HEK293 (cell line): ENCODE measurements at regions not wholly inside any gene's neighbourhood (a gene's known extent, or its start where the extent isn't known, plus 50 kb on each side); places are given as distances from the start of the nearest gene placed in this dataset.

ENCODE experiments used
- CTCF ChIA-PET: fragments of 350-600 bp; formaldehyde crosslinking; extraction: SDS; loops from one replicate; lab custom pipeline; 2021; ENCODE audit warnings: antibody characterized with exemption; lab: Yijun Ruan, JAX
- POLR2A ChIA-PET: fragments of 300-600 bp; formaldehyde crosslinking; extraction: SDS; loops from one replicate; lab custom pipeline; 2020; ENCODE audit warnings: antibody characterized with exemption, inconsistent platforms; lab: Yijun Ruan, JAX
- H3K27ac ChIP-seq: fragments of 200-500 bp; sonication (Bioruptor generic); 2 replicates; pipeline ENCODE4 v1.5.1; 2014; ENCODE audit warnings: low read depth, low read length, control low read depth, inconsistent platforms; ENCODE audit errors: extremely low read depth
- H3K36me3 ChIP-seq, 2 experiments: fragments of 200-500 bp in 1 of 2; sonication (Bioruptor generic) in 1 of 2; 1 replicate in 1 of 2; 2 replicates in 1 of 2; pipeline ENCODE4 v1.5.1; 2014 to 2017; ENCODE audit warnings: inconsistent platforms in 2 of 2, low read length in 2 of 2; ENCODE audit not compliant: control insufficient read depth in 2 of 2, insufficient read depth in 1 of 2
- H3K4me1 ChIP-seq: fragments of 200-500 bp; sonication (Bioruptor generic); 2 replicates; pipeline ENCODE4 v1.5.1; 2014; ENCODE audit warnings: mild to moderate bottlenecking, low read length, inconsistent platforms; ENCODE audit not compliant: control insufficient read depth, insufficient read depth
- H3K4me3 ChIP-seq: 2 replicates; pipeline ENCODE4 v1.5.1; 2011; ENCODE audit warnings: low read depth, mild to moderate bottlenecking, control low read depth, low read length, moderate library complexity
- H3K9me3 ChIP-seq: fragments of 200-500 bp; sonication (Bioruptor generic); 2 replicates; pipeline ENCODE4 v1.5.1; 2014; ENCODE audit warnings: low read depth, low read length, inconsistent platforms; ENCODE audit not compliant: control insufficient read depth, insufficient read depth
- GLI4 ChIP-seq: fragments of 450-650 bp; formaldehyde crosslinking; IDR thresholded peaks from 2 replicates; pipeline ENCODE4 v1.5.1; 2016; ENCODE audit warnings: missing biosample characterization, missing genetic modification characterization
- HOXA7 ChIP-seq: sonication (generic); formaldehyde crosslinking; IDR thresholded peaks from 2 replicates; pipeline ENCODE4 v1.8.1; 2022; ENCODE audit warnings: missing genetic modification reagents, borderline replicate concordance
- KLF1 ChIP-seq: fragments of 450-650 bp; formaldehyde crosslinking; IDR thresholded peaks from 2 replicates; pipeline ENCODE4 v1.5.1; 2016; ENCODE audit warnings: missing biosample characterization, missing genetic modification characterization
- MYNN ChIP-seq: fragments of 450-650 bp; formaldehyde crosslinking; IDR thresholded peaks from 2 replicates; pipeline ENCODE4 v1.5.1; 2016; ENCODE audit warnings: missing biosample characterization, missing genetic modification characterization, borderline replicate concordance
- PBX3 ChIP-seq: sonication (generic); formaldehyde crosslinking; IDR thresholded peaks from 2 replicates; pipeline ENCODE4 v1.8.1; 2022; ENCODE audit warnings: mild to moderate bottlenecking, moderate library complexity, missing genetic modification reagents
- ZBTB17 ChIP-seq: fragments of 450-650 bp; formaldehyde crosslinking; IDR thresholded peaks from 2 replicates; pipeline ENCODE4 v1.5.1; 2016; ENCODE audit warnings: missing biosample characterization, missing genetic modification characterization
- ZFP41 ChIP-seq: fragments of 450-650 bp; formaldehyde crosslinking; IDR thresholded peaks from 2 replicates; pipeline ENCODE4 v1.5.1; 2016; ENCODE audit warnings: missing biosample characterization, missing genetic modification characterization, borderline replicate concordance
- ZNF140 ChIP-seq: fragments of 450-650 bp; formaldehyde crosslinking; IDR thresholded peaks from 2 replicates; pipeline ENCODE4 v1.5.1; 2016; ENCODE audit warnings: missing biosample characterization, missing genetic modification characterization
- ZNF155 ChIP-seq: fragments of 450-650 bp; formaldehyde crosslinking; IDR thresholded peaks from 2 replicates; pipeline ENCODE4 v1.5.1; 2016; ENCODE audit warnings: missing biosample characterization, missing genetic modification characterization
- ZNF223 ChIP-seq: fragments of 450-650 bp; formaldehyde crosslinking; IDR thresholded peaks from 2 replicates; pipeline ENCODE4 v1.5.1; 2016; ENCODE audit warnings: missing biosample characterization, missing genetic modification characterization
- ZNF266 ChIP-seq: fragments of 450-650 bp; formaldehyde crosslinking; IDR thresholded peaks from 2 replicates; pipeline ENCODE4 v1.5.1; 2016; ENCODE audit warnings: missing biosample characterization, missing genetic modification characterization, low read depth
- ZNF274 ChIP-seq, 2 experiments: fragments of 200-500 bp in 1 of 2; fragments of 450-650 bp in 1 of 2; sonication (Bioruptor generic) in 1 of 2; formaldehyde crosslinking in 1 of 2; IDR thresholded peaks; 2 replicates each; pipeline versions ENCODE4 v1.5.1 to v1.6.1; 2014 to 2016; ENCODE audit warnings: borderline replicate concordance in 1 of 2, inconsistent platforms in 1 of 2, low read length in 1 of 2, missing biosample characterization in 1 of 2, missing genetic modification characterization in 1 of 2
- ZNF324 ChIP-seq: fragments of 450-650 bp; formaldehyde crosslinking; IDR thresholded peaks from 2 replicates; pipeline ENCODE4 v1.5.1; 2016; ENCODE audit warnings: missing biosample characterization, missing genetic modification characterization
- ZNF354C ChIP-seq: fragments of 450-650 bp; formaldehyde crosslinking; IDR thresholded peaks from 2 replicates; pipeline ENCODE4 v1.5.1; 2016; ENCODE audit warnings: missing biosample characterization, missing genetic modification characterization, low read depth, borderline replicate concordance
- ZNF404 ChIP-seq: fragments of 450-650 bp; formaldehyde crosslinking; IDR thresholded peaks from 2 replicates; pipeline ENCODE4 v1.5.1; 2017; ENCODE audit warnings: missing biosample characterization, missing genetic modification characterization
- ZNF560 ChIP-seq: fragments of 450-650 bp; formaldehyde crosslinking; IDR thresholded peaks from 2 replicates; pipeline ENCODE4 v1.5.1; 2017; ENCODE audit warnings: missing biosample characterization, missing genetic modification characterization, borderline replicate concordance
- ZNF596 ChIP-seq: fragments of 450-650 bp; IDR thresholded peaks from 2 replicates; pipeline ENCODE4 v1.5.0; 2018; ENCODE audit warnings: missing biosample characterization, mild to moderate bottlenecking, missing genetic modification characterization, moderate library complexity
- ZNF624 ChIP-seq: fragments of 450-650 bp; formaldehyde crosslinking; IDR thresholded peaks from 2 replicates; pipeline ENCODE4 v1.5.1; 2017; ENCODE audit warnings: missing biosample characterization, missing genetic modification characterization
- ZNF626 ChIP-seq: fragments of 450-650 bp; sonication (Bioruptor Pico); formaldehyde crosslinking; IDR thresholded peaks from 2 replicates; pipeline ENCODE4 v1.5.1; 2018; ENCODE audit warnings: missing biosample characterization, missing genetic modification characterization, inconsistent platforms
- ZNF629 ChIP-seq: fragments of 450-650 bp; formaldehyde crosslinking; IDR thresholded peaks from 2 replicates; pipeline ENCODE4 v1.5.1; 2017; ENCODE audit warnings: missing biosample characterization, missing genetic modification characterization
- ZNF658 ChIP-seq: fragments of 450-650 bp; formaldehyde crosslinking; IDR thresholded peaks from 2 replicates; pipeline ENCODE4; 2016; ENCODE audit warnings: missing biosample characterization, missing genetic modification characterization
- ZNF677 ChIP-seq: fragments of 450-650 bp; IDR thresholded peaks from 2 replicates; pipeline ENCODE4 v1.5.0; 2018; ENCODE audit warnings: missing biosample characterization, mild to moderate bottlenecking, missing genetic modification characterization, moderate library complexity
- ZNF830 ChIP-seq: fragments of 450-650 bp; IDR thresholded peaks from 2 replicates; pipeline ENCODE4 v1.5.0; 2018; ENCODE audit warnings: missing biosample characterization, missing genetic modification characterization, low read depth, mild to moderate bottlenecking, moderate library complexity

- TF ChIP-seq ZNF404 (tag by site-specific recombination), result no peak
- TF ChIP-seq KLF1 (tag by site-specific recombination), result no peak
- TF ChIP-seq ZNF830 (tag by site-specific recombination), result no peak
- no peak for TF ChIP-seq ZNF629 (tag by site-specific recombination)
- TF ChIP-seq ZNF324 (tag by site-specific recombination), result no peak
- no peak for TF ChIP-seq ZBTB17 (tag by site-specific recombination)
- TF ChIP-seq ZNF140, result no peak
- no peak for TF ChIP-seq GLI4 (tag by site-specific recombination)
- no peak for TF ChIP-seq ZNF596
- no peak for TF ChIP-seq ZNF626
- TF ChIP-seq MYNN (tag by site-specific recombination), result no peak
- no peak for TF ChIP-seq ZNF658 (tag by site-specific recombination)
- TF ChIP-seq ZNF624 (tag by site-specific recombination), result no peak
- TF ChIP-seq HOXA7 (CRISPR knock-in tag), result no peak
- no peak for TF ChIP-seq ZFP41
- no peak for TF ChIP-seq ZNF266 (tag by site-specific recombination)
- TF ChIP-seq ZNF155, result no peak
- TF ChIP-seq ZNF354C (tag by site-specific recombination), result no peak
- TF ChIP-seq ZNF223 (tag by site-specific recombination), result no peak
- TF ChIP-seq, all 188 proteins: peak for 0
- Histone ChIP-seq H3K9me3 (no peaks in the 10 kb centered on the region; the same call in 1 of the 2 replicates), H3K36me3 (no peaks in the 10 kb centered on the region), H3K4me1 (no peaks in the 10 kb centered on the region), H3K4me3 (no peak overlapping the region), H3K27ac (no peak overlapping the region)
- ChIA-PET POLR2A (no interaction called here), CTCF (no interaction called here)
These were observed 234.4 kb downstream of the RNF152 start for GRCh38 chr18:61658431-61658830.

GRCh38 chr18:61657066-61657732, 235.6 kb downstream of the RNF152 start:
- Histone ChIP-seq H3K9me3 (no peaks in the 10 kb centered on the region; the same call in 1 of the 2 replicates), H3K4me1 (no peaks in the 10 kb centered on the region), H3K27ac (no peak overlapping the region), H3K36me3 (no peaks in the 10 kb centered on the region), H3K4me3 (no peak overlapping the region)
- no peak for TF ChIP-seq GLI4 (tag by site-specific recombination)
- no peak for TF ChIP-seq PBX3
- TF ChIP-seq ZNF560 (tag by site-specific recombination), result no peak
- TF ChIP-seq ZNF677 (tag by site-specific recombination), result no peak
- CTCF ChIA-PET, result no interaction called here
- POLR2A ChIA-PET, result no interaction called here

- Histone ChIP-seq H3K4me1 (no peaks in the 10 kb centered on the region), H3K36me3 (no peaks in the 10 kb centered on the region), H3K9me3 (no peaks in the 10 kb centered on the region; the same call in 1 of the 2 replicates), H3K4me3 (no peak overlapping the region), H3K27ac (no peak overlapping the region)
- ChIA-PET POLR2A (no interaction called here), CTCF (interaction anchor here (0.6 kb wide), 1 partner anchor 63 kb away, joined by 3 read pairs; no protein-coding TSS in a partner anchor)
- TF ChIP-seq ZNF274 (IDR thresholded peaks at IDR 0.05; ENCODE audit: low read length), result no peak
- TF ChIP-seq ZNF274 (tag by site-specific recombination; IDR thresholded peaks at IDR 0.05; ENCODE audit: borderline replicate concordance), result no peak
These were observed 237.2 kb downstream of the RNF152 start for GRCh38 chr18:61655630-61656029.
